ENCODE measurements at regions not wholly inside any gene's neighbourhood (a gene's known extent, or its start where the extent isn't known, plus 50 kb on each side); places are given as distances from the start of the nearest gene placed in this dataset.

DNA sequence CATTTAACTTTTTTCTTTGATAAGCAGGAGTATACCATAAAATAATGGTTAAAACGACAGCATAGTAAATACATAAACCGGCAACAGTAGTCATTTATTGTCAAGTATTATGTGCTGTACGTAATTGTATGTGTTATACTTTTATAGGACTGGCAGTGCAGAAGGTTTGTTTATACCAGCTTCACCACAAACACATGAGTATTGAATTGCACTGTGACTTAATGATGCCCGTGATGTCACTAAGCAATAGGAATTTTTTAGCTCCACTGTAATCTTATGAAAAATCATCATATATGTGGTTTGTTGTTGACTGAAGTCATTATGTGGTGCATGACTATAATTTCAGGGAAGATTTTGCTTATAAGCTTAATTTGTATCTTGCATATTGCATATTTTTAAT lies 424.6 kb downstream of the PABPC4L start:
- no peaks in the 10 kb centered on the region for H3K9me3 ChIP-seq (ENCODE audit: control insufficient read depth in 2 of 2, low read length in 2 of 2)
- H3K36me3 ChIP-seq (ENCODE audit: control insufficient read depth, insufficient read depth, low read length), result no peaks in the 10 kb centered on the region
- H3K36me3 Mint-ChIP-seq, result no peaks in the 10 kb centered on the region
- H3K9me3 Mint-ChIP-seq, result peaks cover 0 to 22% (median 2%) of the 10 kb centered on the region in 7 donors
- no peak overlapping the region for H3K4me3 ChIP-seq (ENCODE audit: low read depth, low read length)
- H3K4me3 Mint-ChIP-seq, result no peak overlapping the region
- H3K4me1 Mint-ChIP-seq, result no peaks in the 10 kb centered on the region
- DNase-seq (no peak), ATAC-seq (ENCODE audit: low read depth in 2 of 2) (no peak)
- no peaks in the 10 kb centered on the region for H3K27me3 Mint-ChIP-seq
- no peak overlapping the region for H3K27ac ChIP-seq (ENCODE audit: insufficient read depth, low read length, poor library complexity, severe bottlenecking)
- H3K27ac Mint-ChIP-seq, result no peak overlapping the region
- no peaks in the 10 kb centered on the region for H3K4me1 ChIP-seq (ENCODE audit: control insufficient read depth, insufficient read depth, low read length, poor library complexity, severe bottlenecking)
- H3K27me3 ChIP-seq (ENCODE audit: control insufficient read depth, insufficient read depth, low read length), result no peaks in the 10 kb centered on the region

DNA sequence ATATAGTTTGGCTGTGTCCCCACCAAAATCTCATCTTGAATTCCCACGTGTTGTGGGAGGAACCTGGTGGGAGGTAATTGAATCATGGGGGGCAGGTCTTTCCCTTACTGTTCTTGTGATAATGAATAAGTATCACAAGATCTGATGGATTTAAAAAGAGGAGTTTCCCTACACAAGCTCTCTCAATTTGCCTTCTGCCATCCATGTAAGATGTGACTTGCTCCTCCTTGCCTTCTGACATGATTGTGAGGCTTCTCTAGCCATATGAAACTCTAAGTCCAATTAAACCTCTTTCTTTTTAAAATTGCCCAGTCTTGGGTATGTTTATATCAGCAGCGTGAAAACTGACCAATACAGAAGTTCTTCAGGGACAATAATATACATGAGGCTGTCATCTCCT lies 425.1 kb downstream of the PABPC4L start:
- Mint-ChIP-seq H3K36me3 (no peaks in the 10 kb centered on the region), H3K27ac (no peak overlapping the region), H3K4me1 (no peaks in the 10 kb centered on the region), H3K9me3 (peaks cover 0 to 22% (median 4%) of the 10 kb centered on the region in 7 donors), H3K27me3 (no peaks in the 10 kb centered on the region), H3K4me3 (no peak overlapping the region)
- DNase-seq (no peak), ATAC-seq (ENCODE audit: low read depth in 2 of 2) (no peak)
- no peaks in the 10 kb centered on the region for H3K9me3 ChIP-seq (ENCODE audit: control insufficient read depth in 2 of 2, low read length in 2 of 2)
- no peaks in the 10 kb centered on the region for H3K36me3 ChIP-seq (ENCODE audit: control insufficient read depth, insufficient read depth, low read length)
- no peaks in the 10 kb centered on the region for H3K27me3 ChIP-seq (ENCODE audit: control insufficient read depth, insufficient read depth, low read length)
- no peak overlapping the region for H3K4me3 ChIP-seq (ENCODE audit: low read depth, low read length)
- no peak overlapping the region for H3K27ac ChIP-seq (ENCODE audit: insufficient read depth, low read length, poor library complexity, severe bottlenecking)
- H3K4me1 ChIP-seq (ENCODE audit: control insufficient read depth, insufficient read depth, low read length, poor library complexity, severe bottlenecking), result no peaks in the 10 kb centered on the region

DNA sequence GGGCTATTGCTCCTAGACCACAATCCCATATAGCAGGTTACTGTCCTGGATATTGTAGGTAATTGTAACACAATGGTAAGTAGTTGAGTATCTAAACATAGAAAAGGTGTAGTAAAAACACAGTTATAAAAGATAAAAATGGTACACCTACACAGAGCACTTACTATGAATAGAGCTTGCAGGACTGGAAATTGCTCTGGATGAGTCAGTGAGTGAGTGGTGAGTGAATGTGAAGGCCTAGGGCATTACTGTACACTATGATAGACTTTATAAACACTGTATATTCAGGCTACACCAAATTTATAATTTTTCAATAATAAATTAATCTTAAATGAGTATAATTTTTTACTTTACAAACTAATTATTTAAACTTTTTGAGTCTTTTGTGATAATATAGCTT lies 425.7 kb downstream of the PABPC4L start:
- H3K4me1 Mint-ChIP-seq, result no peaks in the 10 kb centered on the region
- H3K27ac Mint-ChIP-seq, result no peak overlapping the region
- ATAC-seq (ENCODE audit: low read depth in 2 of 2) (no peak), DNase-seq (no peak)
- H3K9me3 Mint-ChIP-seq, result peaks cover 0 to 27% (median 5%) of the 10 kb centered on the region in 7 donors
- no peak overlapping the region for H3K4me3 Mint-ChIP-seq
- H3K4me3 ChIP-seq (ENCODE audit: low read depth, low read length), result no peak overlapping the region
- H3K27me3 Mint-ChIP-seq, result no peaks in the 10 kb centered on the region
- H3K36me3 Mint-ChIP-seq, result no peaks in the 10 kb centered on the region
- no peaks in the 10 kb centered on the region for H3K36me3 ChIP-seq (ENCODE audit: control insufficient read depth, insufficient read depth, low read length)
- no peaks in the 10 kb centered on the region for H3K27me3 ChIP-seq (ENCODE audit: control insufficient read depth, insufficient read depth, low read length)
- no peak overlapping the region for H3K27ac ChIP-seq (ENCODE audit: insufficient read depth, low read length, poor library complexity, severe bottlenecking)
- H3K4me1 ChIP-seq (ENCODE audit: control insufficient read depth, insufficient read depth, low read length, poor library complexity, severe bottlenecking), result no peaks in the 10 kb centered on the region
- no peaks in the 10 kb centered on the region for H3K9me3 ChIP-seq (ENCODE audit: control insufficient read depth in 2 of 2, low read length in 2 of 2)

DNA sequence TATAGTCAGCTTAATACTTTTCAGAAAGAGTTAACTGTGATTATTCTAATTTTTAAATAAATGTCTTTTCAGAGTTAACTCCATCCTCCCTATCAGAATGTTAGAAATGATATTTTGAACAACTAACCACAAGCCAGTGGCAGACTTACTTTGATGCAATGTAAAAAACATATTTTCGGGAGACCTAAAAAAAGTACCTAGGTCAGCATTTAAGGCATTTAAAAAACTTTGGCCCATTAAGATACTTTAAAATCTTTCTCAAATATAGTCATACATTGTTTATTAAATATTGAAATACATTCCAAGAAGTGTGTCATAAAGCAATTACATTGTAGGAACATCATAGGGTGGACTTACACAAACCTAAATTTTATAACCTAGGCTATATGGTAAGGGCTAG lies 426.1 kb downstream of the PABPC4L start:
- no peaks in the 10 kb centered on the region for H3K36me3 ChIP-seq (ENCODE audit: control insufficient read depth, insufficient read depth, low read length)
- Mint-ChIP-seq H3K4me1 (no peaks in the 10 kb centered on the region), H3K36me3 (no peaks in the 10 kb centered on the region), H3K27ac (no peak overlapping the region), H3K9me3 (peaks cover 0 to 26% (median 5%) of the 10 kb centered on the region in 7 donors), H3K4me3 (no peak overlapping the region), H3K27me3 (no peaks in the 10 kb centered on the region)
- no peak overlapping the region for H3K27ac ChIP-seq (ENCODE audit: insufficient read depth, low read length, poor library complexity, severe bottlenecking)
- no peak for DNase-seq
- ATAC-seq (ENCODE audit: low read depth in 2 of 2), result no peak
- H3K27me3 ChIP-seq (ENCODE audit: control insufficient read depth, insufficient read depth, low read length), result no peaks in the 10 kb centered on the region
- no peaks in the 10 kb centered on the region for H3K9me3 ChIP-seq (ENCODE audit: control insufficient read depth in 2 of 2, low read length in 2 of 2)
- no peaks in the 10 kb centered on the region for H3K4me1 ChIP-seq (ENCODE audit: control insufficient read depth, insufficient read depth, low read length, poor library complexity, severe bottlenecking)
- H3K4me3 ChIP-seq (ENCODE audit: low read depth, low read length), result no peak overlapping the region

DNA sequence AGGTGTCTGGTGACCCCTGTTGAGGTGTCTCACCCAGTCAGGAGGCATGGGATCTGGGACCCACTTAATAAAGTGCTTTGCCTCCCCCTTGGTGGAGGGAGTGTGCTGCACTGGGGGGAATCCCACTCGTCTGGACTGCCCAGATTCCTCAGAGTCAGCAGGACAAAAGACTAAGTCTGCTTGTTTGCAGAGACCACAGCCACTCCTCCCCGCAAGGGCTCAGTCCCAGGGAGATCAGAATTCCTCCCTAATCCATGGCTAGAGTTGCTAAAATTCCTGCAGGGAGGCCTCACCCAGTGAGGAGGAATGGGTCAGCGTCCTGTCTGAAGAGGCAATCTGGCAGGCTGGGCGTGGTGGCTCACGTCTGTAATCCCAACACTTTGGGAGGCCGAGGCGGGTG lies 442.2 kb downstream of the PABPC4L start:
- Histone ChIP-seq H3K4me3 (ENCODE audit: low read depth, low read length) (no peak overlapping the region), H3K27me3 (ENCODE audit: control insufficient read depth, insufficient read depth, low read length) (no peaks in the 10 kb centered on the region), H3K4me1 (ENCODE audit: control insufficient read depth, insufficient read depth, low read length, poor library complexity, severe bottlenecking) (no peaks in the 10 kb centered on the region), H3K27ac (ENCODE audit: insufficient read depth, low read length, poor library complexity, severe bottlenecking) (no peak overlapping the region), H3K9me3 (ENCODE audit: control insufficient read depth in 2 of 2, low read length in 2 of 2) (peaks cover 0 to 6% of the 10 kb centered on the region in 2 experiments), H3K36me3 (ENCODE audit: control insufficient read depth, insufficient read depth, low read length) (no peaks in the 10 kb centered on the region)
- no peak overlapping the region for H3K4me3 Mint-ChIP-seq
- no peak overlapping the region for H3K27ac Mint-ChIP-seq
- peaks cover 2 to 27% (median 11%) of the 10 kb centered on the region in 7 donors for H3K9me3 Mint-ChIP-seq
- H3K4me1 Mint-ChIP-seq, result no peaks in the 10 kb centered on the region
- DNase-seq (no peak), ATAC-seq (ENCODE audit: low read depth in 2 of 2) (no peak)
- no peaks in the 10 kb centered on the region for H3K36me3 Mint-ChIP-seq
- no peaks in the 10 kb centered on the region for H3K27me3 Mint-ChIP-seq

DNA sequence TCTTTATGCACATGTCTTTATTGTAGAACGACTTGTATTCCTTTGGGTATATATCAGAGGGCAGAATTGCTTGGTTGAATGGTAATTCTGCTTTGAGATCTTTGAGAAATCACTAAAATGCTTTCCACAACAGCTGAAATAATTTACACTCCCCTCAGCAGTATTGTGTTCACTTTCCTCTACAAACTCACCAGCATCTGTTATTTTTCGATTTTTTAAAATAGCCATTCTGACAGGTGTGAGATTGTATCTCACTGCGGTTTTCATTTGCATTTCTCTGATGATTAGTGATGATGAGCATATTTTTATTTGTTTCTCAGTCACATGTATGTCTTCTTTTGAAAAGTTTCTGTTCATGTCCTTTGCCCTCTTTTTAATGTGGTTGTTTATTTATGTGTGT lies 459.8 kb downstream of the PABPC4L start:
- no peaks in the 10 kb centered on the region for H3K4me1 Mint-ChIP-seq
- peaks cover 0 to 41% (median 6%) of the 10 kb centered on the region in 7 donors for H3K9me3 Mint-ChIP-seq
- Histone ChIP-seq H3K27me3 (ENCODE audit: control insufficient read depth, insufficient read depth, low read length) (no peaks in the 10 kb centered on the region), H3K9me3 (ENCODE audit: control insufficient read depth in 2 of 2, low read length in 2 of 2) (peaks cover 4 to 6% of the 10 kb centered on the region in 2 experiments), H3K36me3 (ENCODE audit: control insufficient read depth, insufficient read depth, low read length) (no peaks in the 10 kb centered on the region), H3K27ac (ENCODE audit: insufficient read depth, low read length, poor library complexity, severe bottlenecking) (no peak overlapping the region), H3K4me1 (ENCODE audit: control insufficient read depth, insufficient read depth, low read length, poor library complexity, severe bottlenecking) (no peaks in the 10 kb centered on the region), H3K4me3 (ENCODE audit: low read depth, low read length) (no peak overlapping the region)
- no peak for DNase-seq
- H3K27me3 Mint-ChIP-seq, result no peaks in the 10 kb centered on the region
- no peak overlapping the region for H3K27ac Mint-ChIP-seq
- no peaks in the 10 kb centered on the region for H3K36me3 Mint-ChIP-seq
- no peak overlapping the region for H3K4me3 Mint-ChIP-seq
- no peak for ATAC-seq (ENCODE audit: low read depth in 2 of 2)

DNA sequence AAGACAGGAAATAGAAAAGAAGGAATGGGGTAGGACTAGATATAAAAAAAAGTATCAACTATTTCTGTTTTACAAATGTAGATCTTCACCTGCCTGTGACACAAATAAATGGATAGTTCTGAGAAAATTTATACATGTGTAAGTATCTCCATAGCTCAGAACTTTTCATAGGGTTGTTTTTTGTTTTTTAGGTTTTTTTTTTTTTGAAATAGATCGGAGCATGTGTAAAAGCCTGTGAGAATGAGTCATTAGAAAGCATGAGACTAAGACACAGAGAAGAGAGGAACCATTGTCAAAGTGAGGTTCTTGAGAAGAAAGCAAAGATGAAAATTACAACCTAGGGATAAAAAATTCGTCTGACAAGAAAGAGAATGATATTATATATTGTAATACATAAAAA lies 481.6 kb downstream of the PABPC4L start:
- Histone ChIP-seq H3K27ac (ENCODE audit: insufficient read depth, low read length, poor library complexity, severe bottlenecking) (no peak overlapping the region), H3K4me3 (ENCODE audit: low read depth, low read length) (no peak overlapping the region), H3K9me3 (ENCODE audit: control insufficient read depth in 2 of 2, low read length in 2 of 2) (no peaks in the 10 kb centered on the region), H3K36me3 (ENCODE audit: control insufficient read depth, insufficient read depth, low read length) (no peaks in the 10 kb centered on the region), H3K27me3 (ENCODE audit: control insufficient read depth, insufficient read depth, low read length) (no peaks in the 10 kb centered on the region), H3K4me1 (ENCODE audit: control insufficient read depth, insufficient read depth, low read length, poor library complexity, severe bottlenecking) (no peaks in the 10 kb centered on the region)
- no peak overlapping the region for H3K27ac Mint-ChIP-seq
- DNase-seq, result no peak
- ATAC-seq (ENCODE audit: low read depth in 2 of 2), result no peak
- no peaks in the 10 kb centered on the region for H3K27me3 Mint-ChIP-seq
- peaks cover 0 to 23% (median 5%) of the 10 kb centered on the region in 7 donors for H3K9me3 Mint-ChIP-seq
- H3K36me3 Mint-ChIP-seq, result no peaks in the 10 kb centered on the region
- no peak overlapping the region for H3K4me3 Mint-ChIP-seq
- H3K4me1 Mint-ChIP-seq, result no peaks in the 10 kb centered on the region

DNA sequence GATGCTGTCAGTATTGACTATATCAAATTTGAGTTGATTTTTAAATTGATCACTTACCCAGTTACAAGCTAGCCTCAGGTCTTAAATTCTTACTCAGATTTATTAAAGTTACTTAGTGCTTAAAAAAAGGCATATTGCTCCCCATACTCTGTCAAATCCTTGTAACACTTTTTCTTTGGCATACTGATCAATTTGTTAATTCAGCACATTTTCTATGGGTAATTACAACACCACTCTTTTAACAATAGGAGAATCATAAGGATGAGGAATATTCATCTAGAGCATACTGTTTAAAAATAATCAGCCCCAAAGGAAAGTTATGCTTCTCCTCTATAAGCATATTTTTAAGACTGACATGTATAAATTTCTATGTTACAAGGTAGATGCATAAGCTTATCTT lies 482.5 kb downstream of the PABPC4L start:
- Mint-ChIP-seq H3K27me3 (no peaks in the 10 kb centered on the region), H3K4me3 (no peak overlapping the region), H3K27ac (no peak overlapping the region), H3K4me1 (no peaks in the 10 kb centered on the region), H3K9me3 (peaks cover 0 to 23% (median 5%) of the 10 kb centered on the region in 7 donors), H3K36me3 (no peaks in the 10 kb centered on the region)
- DNase-seq, result no peak
- no peak for ATAC-seq (ENCODE audit: low read depth in 2 of 2)
- H3K4me1 ChIP-seq (ENCODE audit: control insufficient read depth, insufficient read depth, low read length, poor library complexity, severe bottlenecking), result no peaks in the 10 kb centered on the region
- no peaks in the 10 kb centered on the region for H3K9me3 ChIP-seq (ENCODE audit: control insufficient read depth in 2 of 2, low read length in 2 of 2)
- no peaks in the 10 kb centered on the region for H3K36me3 ChIP-seq (ENCODE audit: control insufficient read depth, insufficient read depth, low read length)
- no peak overlapping the region for H3K27ac ChIP-seq (ENCODE audit: insufficient read depth, low read length, poor library complexity, severe bottlenecking)
- H3K27me3 ChIP-seq (ENCODE audit: control insufficient read depth, insufficient read depth, low read length), result no peaks in the 10 kb centered on the region
- H3K4me3 ChIP-seq (ENCODE audit: low read depth, low read length), result no peak overlapping the region

Data from CD4-positive, CD25-positive, alpha-beta regulatory T cell (primary cell).